GM12801 (cell line): ENCODE measurements at regions not wholly inside any gene's neighbourhood (a gene's known extent, or its start where the extent isn't known, plus 50 kb on each side); places are given as distances from the start of the nearest gene placed in this dataset.

Experiments
- CTCF ChIP-seq: IDR thresholded peaks from one replicate; pipeline ENCODE4 v1.5.1; 2011; ENCODE audit warnings: control low read depth; ENCODE audit not compliant: insufficient read length; ENCODE audit errors: extremely low read depth

GRCh38 chr6:85298553-85298952 lies 151.3 kb upstream of the NT5E start:
- TF ChIP-seq CTCF, result no peak

GRCh38 chr6:85291326-85291725 lies 158.6 kb upstream of the NT5E start:
- no peak for TF ChIP-seq CTCF

- TF ChIP-seq CTCF, result no peak
Measured at GRCh38 chr6:85287654-85288053, 162.2 kb upstream of the NT5E start.

GRCh38 chr6:85287158-85287557 lies 162.7 kb upstream of the NT5E start:
- TF ChIP-seq CTCF, result no peak

- no peak for TF ChIP-seq CTCF
Measured at GRCh38 chr6:85285934-85286333, 163.9 kb upstream of the NT5E start.

- TF ChIP-seq CTCF, result no peak
Measured at GRCh38 chr6:85285114-85285513, 164.8 kb upstream of the NT5E start.

- TF ChIP-seq CTCF, result no peak
Measured at GRCh38 chr6:85283436-85283835, 166.4 kb upstream of the NT5E start.
